HepG2 (cell line): ENCODE measurements at regions not wholly inside any gene's neighbourhood (a gene's known extent, or its start where the extent isn't known, plus 50 kb on each side); places are given as distances from the start of the nearest gene placed in this dataset.

Experiments used
- ATAC-seq: fragments of 200-7000 bp; cut with Tn5 transposase; 3 replicates; pipeline ENCODE4 v1.9.1; 2020; ENCODE audit warnings: mild to moderate bottlenecking, moderate library complexity
- BruUV-seq: library from RNA; stranded (reverse); fragments of 400-500 nt; replicated peaks from 2 replicates; lab custom pipeline; 2021; lab: Mats Ljungman, UMichigan
- CTCF ChIA-PET: fragments of 300-600 bp; formaldehyde crosslinking; extraction: SDS; loops from one replicate; lab custom pipeline; 2021; ENCODE audit warnings: low total read pairs, inconsistent platforms, low intra/inter-chr PET ratio; lab: Yijun Ruan, JAX
- POLR2A ChIA-PET: fragments of 350-600 bp; sonication (Branson Sonifier 250); formaldehyde crosslinking; loops from one replicate; lab custom pipeline; 2020; ENCODE audit warnings: antibody characterized with exemption, inconsistent platforms; lab: Yijun Ruan, JAX
- DNase-seq: peaks from one replicate; pipeline ENCODE4 v3.0.0-alpha.2; 2015; ENCODE audit warnings: low spot score
- FAIRE-seq: peaks from 3 replicates; lab custom pipeline; 2011; peaks lifted over from hg19 to GRCh38; lab: Jason Lieb, UNC
- H2AFZ ChIP-seq: one replicate; pipeline ENCODE4 v1.6.1; 2011; ENCODE audit warnings: low read length, inconsistent platforms
- H3K27ac ChIP-seq: fragments of 300-600 bp; 3 replicates; pipeline ENCODE4 v1.8.0; 2011; ENCODE audit warnings: mixed run types, mild to moderate bottlenecking, mixed read lengths, low read length, inconsistent platforms; ENCODE audit not compliant: insufficient read depth; ENCODE audit errors: extremely low read length
- H3K27me3 ChIP-seq, 2 experiments: fragments of 200-600 bp in 1 of 2; 2 replicates in 1 of 2; 3 replicates in 1 of 2; pipeline versions ENCODE4 v1.6.0 to v1.8.0; 2011; ENCODE audit warnings: low read length in 2 of 2, mild to moderate bottlenecking in 2 of 2, moderate library complexity in 2 of 2, inconsistent platforms in 1 of 2; ENCODE audit not compliant: insufficient read depth in 2 of 2, control insufficient read depth in 1 of 2
- H3K36me3 ChIP-seq, 2 experiments: fragments of 200-600 bp in 1 of 2; replicated peaks in 1 of 2; 2 replicates in 1 of 2; 3 replicates in 1 of 2; pipeline versions ENCODE4 v1.5.1 to v1.8.0; 2011; ENCODE audit warnings: low read length in 2 of 2, inconsistent platforms in 1 of 2; ENCODE audit not compliant: insufficient read depth in 2 of 2, control insufficient read depth in 1 of 2
- H3K4me1 ChIP-seq: 2 replicates; pipeline ENCODE4 v1.5.1; 2012; ENCODE audit warnings: low read length, inconsistent platforms; ENCODE audit not compliant: insufficient read depth
- H3K4me2 ChIP-seq: 2 replicates; pipeline ENCODE4 v1.6.0; 2011; ENCODE audit warnings: low read depth, low read length, inconsistent platforms
- H3K4me3 ChIP-seq, 3 experiments: fragments of 200-600 bp in 1 of 3; sonication (generic), shearing (Covaris generic) in 1 of 3; replicated peaks in 1 of 3; 2 replicates each; pipeline ENCODE4 v1.5.1; 2011 to 2016; ENCODE audit warnings: low read length in 3 of 3, inconsistent platforms in 2 of 3, low read depth in 2 of 3, mild to moderate bottlenecking in 2 of 3, control low read depth in 1 of 3, mixed read lengths in 1 of 3; ENCODE audit not compliant: insufficient read depth in 1 of 3
- H3K79me2 ChIP-seq: one replicate; pipeline ENCODE4 v1.6.1; 2011; ENCODE audit warnings: low read length, inconsistent platforms; ENCODE audit not compliant: insufficient read depth
- H3K9ac ChIP-seq: 2 replicates; pipeline ENCODE4 v1.6.0; 2011; ENCODE audit warnings: mild to moderate bottlenecking, low read depth, low read length, inconsistent platforms; ENCODE audit not compliant: insufficient read depth
- H3K9me3 ChIP-seq: 2 replicates; pipeline ENCODE4 v1.5.1; 2012; ENCODE audit warnings: mild to moderate bottlenecking, low read length
- H4K20me1 ChIP-seq: 2 replicates; pipeline ENCODE4 v1.6.0; 2011; ENCODE audit warnings: inconsistent platforms, mild to moderate bottlenecking, low read length, moderate library complexity; ENCODE audit not compliant: insufficient read depth
- HCFC1 ChIP-seq: fragments of 150-350 bp; IDR thresholded peaks from 2 replicates; pipeline ENCODE4 v1.6.1; 2014; ENCODE audit warnings: low read depth, low read length
- KDM3A ChIP-seq: IDR thresholded peaks from 2 replicates; pipeline ENCODE4 v1.6.1; 2018; ENCODE audit warnings: low read depth, missing compliant biosample characterization
- KDM4B ChIP-seq: sonication (generic); formaldehyde crosslinking; IDR thresholded peaks from 2 replicates; pipeline ENCODE4 v1.4.0; 2020; ENCODE audit warnings: missing genetic modification reagents
- MED13 ChIP-seq: sonication (generic); formaldehyde crosslinking; IDR thresholded peaks from 2 replicates; pipeline ENCODE4 v1.5.0; 2020; ENCODE audit warnings: missing genetic modification reagents
- POGZ ChIP-seq: sonication (generic); formaldehyde crosslinking; IDR thresholded peaks from 2 replicates; pipeline ENCODE4 v1.4.0; 2020; ENCODE audit warnings: mild to moderate bottlenecking, missing genetic modification reagents
- PRPF4 ChIP-seq: fragments of 200-400 bp; formaldehyde crosslinking; IDR thresholded peaks from 2 replicates; pipeline ENCODE4 v1.6.1; 2016; ENCODE audit warnings: low read length, low read depth; ENCODE audit not compliant: poor library complexity, severe bottlenecking
- RXRB ChIP-seq: IDR thresholded peaks from 2 replicates; pipeline ENCODE4 v1.6.1; 2016; ENCODE audit warnings: borderline replicate concordance, missing genetic modification reagents, missing compliant biosample characterization
- ZBED4 ChIP-seq: sonication (generic); formaldehyde crosslinking; IDR thresholded peaks from 2 replicates; pipeline ENCODE4 v1.4.0; 2020; ENCODE audit warnings: missing genetic modification reagents, borderline replicate concordance
- ZNF143 ChIP-seq: sonication (generic); formaldehyde crosslinking; IDR thresholded peaks from 2 replicates; pipeline ENCODE4 v1.4.0; 2020; ENCODE audit warnings: missing genetic modification reagents
- ZNF253 ChIP-seq: sonication (generic); formaldehyde crosslinking; IDR thresholded peaks from 2 replicates; pipeline ENCODE4 v1.8.0; 2022; ENCODE audit warnings: mild to moderate bottlenecking, missing genetic modification reagents, borderline replicate concordance
- ZNF432 ChIP-seq: sonication (generic); formaldehyde crosslinking; IDR thresholded peaks from 2 replicates; pipeline ENCODE4 v1.5.0; 2020; ENCODE audit warnings: missing genetic modification reagents, mild to moderate bottlenecking, borderline replicate concordance
- WGBS: methylation state at CpG from one replicate; pipeline ENCODE4 v1.1.6; 2017; ENCODE audit warnings: low lambda C conversion rate; 5-methylcytosine and 5-hydroxymethylcytosine counted together
- in situ Hi-C: cut with HindIII; loops from 2 replicates; pipeline ENCODE4 v1.10.0; 2017; ENCODE audit warnings: low pct_unique_long_range_greater_than_20kb; ENCODE audit not compliant: extremely low pct_ligation_motif_present
- intact Hi-C: fragments of 100-400 bp; cut with micrococcal nuclease; formaldehyde crosslinking; loops from one replicate; pipeline ENCODE4 v1.10.0; 2022; ENCODE audit not compliant: unreplicated experiment
- TF ChIP-seq, protein P1 (sequence below): conservative IDR thresholded peaks from 2 replicates; pipeline ENCODE4 v1.6.1; 2018; ENCODE audit warnings: missing genetic modification reagents
- TF ChIP-seq, protein P2 (sequence below): sonication (generic); formaldehyde crosslinking; IDR thresholded peaks from 2 replicates; pipeline ENCODE4 v1.8.0; 2022; ENCODE audit warnings: mild to moderate bottlenecking, missing genetic modification reagents
- TF ChIP-seq, protein P3 (sequence below): sonication (generic); formaldehyde crosslinking; IDR thresholded peaks from 2 replicates; pipeline ENCODE4 v1.8.0; 2022; ENCODE audit warnings: missing genetic modification reagents, low read depth, mild to moderate bottlenecking, borderline replicate concordance

DNA sequence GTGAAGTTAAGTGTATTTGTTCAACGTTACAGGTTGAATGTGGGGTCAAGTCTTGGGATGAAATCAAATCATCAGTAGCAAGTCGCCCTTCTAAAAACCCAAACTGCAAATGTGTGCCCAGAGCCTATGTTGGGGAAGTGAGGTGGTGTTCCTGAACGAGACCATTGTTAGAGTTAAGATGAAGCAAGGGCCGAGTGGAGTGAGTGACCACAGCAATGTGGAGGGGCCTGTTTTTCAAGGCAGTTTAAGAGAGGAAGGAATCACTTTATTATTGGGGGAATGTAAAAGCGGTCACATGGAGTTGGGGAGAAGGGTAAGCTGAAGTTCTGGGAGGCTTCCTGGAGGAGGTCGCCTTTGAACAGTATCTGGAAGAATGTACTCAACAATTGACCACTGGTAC is 68.5 kb downstream of the MYCN start:
- TF ChIP-seq, protein P1, sequence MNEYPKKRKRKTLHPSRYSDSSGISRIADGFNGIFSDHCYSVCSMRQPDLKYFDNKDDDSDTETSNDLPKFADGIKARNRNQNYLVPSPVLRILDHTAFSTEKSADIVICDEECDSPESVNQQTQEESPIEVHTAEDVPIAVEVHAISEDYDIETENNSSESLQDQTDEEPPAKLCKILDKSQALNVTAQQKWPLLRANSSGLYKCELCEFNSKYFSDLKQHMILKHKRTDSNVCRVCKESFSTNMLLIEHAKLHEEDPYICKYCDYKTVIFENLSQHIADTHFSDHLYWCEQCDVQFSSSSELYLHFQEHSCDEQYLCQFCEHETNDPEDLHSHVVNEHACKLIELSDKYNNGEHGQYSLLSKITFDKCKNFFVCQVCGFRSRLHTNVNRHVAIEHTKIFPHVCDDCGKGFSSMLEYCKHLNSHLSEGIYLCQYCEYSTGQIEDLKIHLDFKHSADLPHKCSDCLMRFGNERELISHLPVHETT (CRISPR knock-in tag): no peak
- no peak for TF ChIP-seq ZNF432
- no peak for TF ChIP-seq POGZ (CRISPR knock-in tag)
- TF ChIP-seq, protein P2, sequence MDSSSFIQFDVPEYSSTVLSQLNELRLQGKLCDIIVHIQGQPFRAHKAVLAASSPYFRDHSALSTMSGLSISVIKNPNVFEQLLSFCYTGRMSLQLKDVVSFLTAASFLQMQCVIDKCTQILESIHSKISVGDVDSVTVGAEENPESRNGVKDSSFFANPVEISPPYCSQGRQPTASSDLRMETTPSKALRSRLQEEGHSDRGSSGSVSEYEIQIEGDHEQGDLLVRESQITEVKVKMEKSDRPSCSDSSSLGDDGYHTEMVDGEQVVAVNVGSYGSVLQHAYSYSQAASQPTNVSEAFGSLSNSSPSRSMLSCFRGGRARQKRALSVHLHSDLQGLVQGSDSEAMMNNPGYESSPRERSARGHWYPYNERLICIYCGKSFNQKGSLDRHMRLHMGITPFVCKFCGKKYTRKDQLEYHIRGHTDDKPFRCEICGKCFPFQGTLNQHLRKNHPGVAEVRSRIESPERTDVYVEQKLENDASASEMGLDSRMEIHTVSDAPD (CRISPR knock-in tag): no peak
- TF ChIP-seq KDM4B (CRISPR knock-in tag): no peak
- no peak for TF ChIP-seq RXRB (CRISPR knock-in tag)
- TF ChIP-seq PRPF4: no peak
- TF ChIP-seq ZBED4 (CRISPR knock-in tag): no peak
- TF ChIP-seq HCFC1: no peak
- TF ChIP-seq ZNF143: no peak
- TF ChIP-seq ZNF253: no peak
- no peak for TF ChIP-seq KDM3A
- TF ChIP-seq, protein P3, sequence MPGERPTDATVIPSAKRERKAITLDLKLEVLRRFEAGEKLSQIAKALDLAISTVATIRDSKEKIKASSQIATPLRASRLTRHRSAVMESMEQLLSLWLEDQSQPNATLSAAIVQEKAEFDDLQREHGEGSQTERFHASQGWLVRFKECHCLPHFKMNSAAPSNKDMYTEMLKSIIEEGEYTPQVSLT: no peak
- no peak for TF ChIP-seq MED13
- no peak for FAIRE-seq
- Histone ChIP-seq H3K36me3 (no peaks in the 10 kb centered on the region), H3K4me2 (no peak overlapping the region), H4K20me1 (no peaks in the 10 kb centered on the region), H3K79me2 (no peaks in the 10 kb centered on the region), H3K4me1 (peaks cover 18% of the 10 kb centered on the region), H3K9me3 (no peaks in the 10 kb centered on the region), H3K4me3 (no peak overlapping the region), H3K27ac (no peak overlapping the region), H3K9ac (no peak overlapping the region), H3K27me3 (peaks cover 2 to 11% of the 10 kb centered on the region in 2 experiments; a peak in 3 of 5 replicates), H2AFZ (no peak overlapping the region)
- intact Hi-C loops (no loop called here), in situ Hi-C loops (no loop called here)
- ATAC-seq: no peak
- DNase-seq: no peak
- ChIA-PET POLR2A (no interaction called here), CTCF (no interaction called here)
- WGBS: 20% methylated on average over 6 of the region's 6 CpGs
- no TSS peak for BruUV-seq
